ENCODE measurements at regions not wholly inside any gene's neighbourhood (a gene's known extent, or its start where the extent isn't known, plus 50 kb on each side); places are given as distances from the start of the nearest gene placed in this dataset.
"Not testable (repeated sequence)": the region's sequence is repeated elsewhere in the genome, so short reads cannot be mapped to it uniquely, and the experiment has no call there.

- no peak for DNase-seq (ENCODE audit: insufficient read length, low spot score)
- no peak for FAIRE-seq
These were observed 700.5 kb upstream of the CHAC2 start for GRCh38 chr2:53067056-53067455.

GRCh38 chr2:53064154-53064553 is 703.5 kb upstream of the CHAC2 start:
- no peak for DNase-seq (ENCODE audit: insufficient read length, low spot score)
- FAIRE-seq: no peak

- no peak for DNase-seq (ENCODE audit: insufficient read length, low spot score)
- no peak for FAIRE-seq
These were observed 709.1 kb upstream of the CHAC2 start for GRCh38 chr2:53058526-53058925.

- no peak for DNase-seq (ENCODE audit: insufficient read length, low spot score)
- no peak for FAIRE-seq
These were observed 713.7 kb upstream of the CHAC2 start for GRCh38 chr2:53053937-53054336.

- no peak for DNase-seq (ENCODE audit: insufficient read length, low spot score)
- no peak for FAIRE-seq
These were observed 716.4 kb upstream of the CHAC2 start for GRCh38 chr2:53051157-53051556.

- no peak for FAIRE-seq
These were observed 726.9 kb upstream of the CHAC2 start for GRCh38 chr2:53040536-53041229.

GRCh38 chr2:53036196-53036595 is 731.4 kb upstream of the CHAC2 start:
- DNase-seq (ENCODE audit: insufficient read length, low spot score): no peak

More at GRCh38 chr2:53040536-53041229, 726.9 kb upstream of the CHAC2 start:
- no peak for DNase-seq (ENCODE audit: insufficient read length, low spot score)

GRCh38 chr2:53035153-53035552 is 732.5 kb upstream of the CHAC2 start:
- FAIRE-seq (no peak), DNase-seq (ENCODE audit: insufficient read length, low spot score) (no peak)

More at GRCh38 chr2:53036196-53036595, 731.4 kb upstream of the CHAC2 start:
- no peak for FAIRE-seq

- FAIRE-seq: no peak
These were observed 734.2 kb upstream of the CHAC2 start for GRCh38 chr2:53033411-53033810.

GRCh38 chr2:53028746-53029423 is 738.7 kb upstream of the CHAC2 start:
- FAIRE-seq (no peak), DNase-seq (ENCODE audit: insufficient read length, low spot score) (no peak)

More at GRCh38 chr2:53033411-53033810, 734.2 kb upstream of the CHAC2 start:
- DNase-seq (ENCODE audit: insufficient read length, low spot score): no peak

- DNase-seq (ENCODE audit: insufficient read length, low spot score): no peak
- no peak for FAIRE-seq
These were observed 739.4 kb upstream of the CHAC2 start for GRCh38 chr2:53028225-53028624.

GRCh38 chr2:53022248-53022647 is 745.4 kb upstream of the CHAC2 start:
- not testable (repeated sequence) for FAIRE-seq

GRCh38 chr2:53021828-53022227 is 745.8 kb upstream of the CHAC2 start:
- DNase-seq (ENCODE audit: insufficient read length, low spot score): no peak
- no peak for FAIRE-seq

More at GRCh38 chr2:53022248-53022647, 745.4 kb upstream of the CHAC2 start:
- DNase-seq (ENCODE audit: insufficient read length, low spot score): not testable (repeated sequence)

- FAIRE-seq: no peak
- DNase-seq (ENCODE audit: insufficient read length, low spot score): no peak
These were observed 746.3 kb upstream of the CHAC2 start for GRCh38 chr2:53021292-53021691.

- DNase-seq (ENCODE audit: insufficient read length, low spot score): no peak
- FAIRE-seq: no peak
These were observed 748.7 kb upstream of the CHAC2 start for GRCh38 chr2:53018825-53019425.

GRCh38 chr2:53006980-53007379 is 760.6 kb upstream of the CHAC2 start:
- DNase-seq (ENCODE audit: insufficient read length, low spot score): no peak
- FAIRE-seq: no peak

- no peak for DNase-seq (ENCODE audit: insufficient read length, low spot score)
- FAIRE-seq: no peak
These were observed 763.2 kb upstream of the CHAC2 start for GRCh38 chr2:53004413-53004812.

- no peak for DNase-seq (ENCODE audit: insufficient read length, low spot score)
- FAIRE-seq: no peak
These were observed 772.2 kb upstream of the CHAC2 start for GRCh38 chr2:52995424-52995823.

- DNase-seq (ENCODE audit: insufficient read length, low spot score) (no peak), FAIRE-seq (no peak)
These were observed 791.3 kb upstream of the CHAC2 start for GRCh38 chr2:52976143-52976949.

- no peak for DNase-seq (ENCODE audit: insufficient read length, low spot score)
- no peak for FAIRE-seq
These were observed 793.5 kb upstream of the CHAC2 start for GRCh38 chr2:52974127-52974526.

- no peak for DNase-seq (ENCODE audit: insufficient read length, low spot score)
- no peak for FAIRE-seq
These were observed 797.0 kb upstream of the CHAC2 start for GRCh38 chr2:52970642-52971041.

Data from GM19239 (cell line).